AG10803 (cell line): ENCODE measurements at regions not wholly inside any gene's neighbourhood (a gene's known extent, or its start where the extent isn't known, plus 50 kb on each side); places are given as distances from the start of the nearest gene placed in this dataset.

Source experiments
- DNase-seq: peaks from one replicate; pipeline ENCODE4 v3.0.0; 2010; ENCODE audit warnings: low read depth
- H3K4me3 ChIP-seq: 2 replicates; pipeline ENCODE4 v1.5.1; 2011; ENCODE audit warnings: mild to moderate bottlenecking, low read length, control low read depth
- CTCF ChIP-seq: conservative IDR thresholded peaks from 2 replicates; pipeline ENCODE4 v1.5.1; 2011; ENCODE audit warnings: mild to moderate bottlenecking, low read length, control low read depth, inconsistent platforms

- DNase-seq, result no peak
- H3K4me3 ChIP-seq, result no peak overlapping the region
- TF ChIP-seq CTCF, result no peak
Observed at GRCh38 chr2:228540976-228541375, 359.5 kb upstream of the SPHKAP start.

GRCh38 chr2:228535396-228535795, 353.9 kb upstream of the SPHKAP start:
- no peak overlapping the region for H3K4me3 ChIP-seq
- no peak for TF ChIP-seq CTCF
- DNase-seq, result no peak

DNA sequence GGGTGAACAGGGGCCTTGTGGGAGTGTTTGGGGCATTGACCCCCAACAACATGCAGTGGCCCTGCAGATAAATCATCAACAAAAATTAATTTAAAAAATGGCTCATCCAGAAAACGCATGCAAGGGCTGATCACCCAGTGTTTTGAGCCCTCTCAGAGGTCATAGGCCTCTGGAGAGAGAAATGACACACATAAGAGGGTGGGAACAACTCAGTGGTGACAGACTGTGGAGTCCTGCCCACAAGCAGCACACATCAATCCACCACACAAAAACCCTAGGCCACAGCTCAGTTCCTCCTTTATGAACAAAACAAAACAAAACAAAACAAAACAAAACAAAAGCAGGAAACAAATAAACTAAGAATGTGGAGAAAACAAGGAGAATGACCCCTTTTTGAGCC, 351.7 kb upstream of the SPHKAP start:
- H3K4me3 ChIP-seq, result no peak overlapping the region
- no peak for DNase-seq
- TF ChIP-seq CTCF, result no peak

- no peak for TF ChIP-seq CTCF
- DNase-seq, result no peak
- no peak overlapping the region for H3K4me3 ChIP-seq
Observed at GRCh38 chr2:228532233-228532632, 350.7 kb upstream of the SPHKAP start.

DNA sequence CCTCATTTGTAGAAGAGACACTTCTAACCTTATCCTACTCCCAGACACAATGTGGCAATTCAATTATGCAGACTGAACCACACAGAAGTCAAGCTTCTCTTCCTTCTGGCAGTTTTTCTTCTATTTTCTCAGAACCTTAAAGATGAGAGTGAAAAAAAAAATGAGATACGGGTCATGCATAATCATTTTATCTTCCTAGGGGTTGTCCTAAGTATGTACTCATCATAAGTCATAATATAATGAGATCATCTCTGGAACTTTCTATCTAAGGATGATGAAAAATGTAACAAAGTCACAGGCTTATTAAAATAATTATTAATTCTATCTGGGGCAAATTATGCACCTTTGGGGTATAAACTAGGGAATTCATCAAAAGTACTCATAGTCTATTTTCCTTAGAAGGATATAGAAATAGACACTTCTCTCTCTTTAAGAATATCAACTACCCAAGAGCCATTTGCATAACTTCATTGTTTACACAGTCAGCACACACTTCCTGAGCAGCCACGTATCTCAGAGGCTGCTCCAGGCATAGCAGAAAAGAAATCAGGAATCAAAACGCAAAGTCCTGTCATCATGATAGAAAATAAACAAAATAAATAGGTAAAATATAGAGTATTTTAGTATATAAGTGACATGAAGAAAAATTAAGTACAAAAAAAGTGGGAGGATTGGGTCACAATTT, 345.9 kb upstream of the SPHKAP start:
- no peak for TF ChIP-seq CTCF
- no peak for DNase-seq
- H3K4me3 ChIP-seq, result no peak overlapping the region

- TF ChIP-seq CTCF, result no peak
- no peak for DNase-seq
- no peak overlapping the region for H3K4me3 ChIP-seq
Observed at GRCh38 chr2:228526687-228527086, 345.2 kb upstream of the SPHKAP start.

GRCh38 chr2:228522977-228523376, 341.5 kb upstream of the SPHKAP start:
- DNase-seq, result no peak
- TF ChIP-seq CTCF, result no peak
- H3K4me3 ChIP-seq, result no peak overlapping the region
